B cell (primary cell): ENCODE measurements at regions not wholly inside any gene's neighbourhood (a gene's known extent, or its start where the extent isn't known, plus 50 kb on each side); places are given as distances from the start of the nearest gene placed in this dataset.

Experiments used
- ATAC-seq: fragments of 200-7000 bp; cut with Tn5 transposase; one replicate; pipeline ENCODE4 v1.10.0; 2021; ENCODE audit warnings: low read depth, mild to moderate bottlenecking, moderate number of reproducible peaks, moderate library complexity
- CTCF ChIA-PET: fragments of 350-600 bp; sonication (Branson Sonifier 250); formaldehyde crosslinking; loops from one replicate; lab custom pipeline; 2021; ENCODE audit warnings: antibody characterized with exemption, inconsistent platforms; lab: Charles Lee
- POLR2A ChIA-PET: fragments of 350-600 bp; sonication (Branson Sonifier 250); formaldehyde crosslinking; loops from one replicate; lab custom pipeline; 2021; ENCODE audit warnings: antibody characterized with exemption; lab: Charles Lee
- DNase-seq: peaks from one replicate; pipeline ENCODE4 v3.0.0; 2013
- H2AFZ ChIP-seq: 2 replicates; pipeline ENCODE4 v1.6.1; 2012; ENCODE audit warnings: mild to moderate bottlenecking, low read depth, low read length; ENCODE audit not compliant: insufficient read depth, poor library complexity, severe bottlenecking
- H3K27ac ChIP-seq, 2 donors: 1 replicate in 1 of 2; 2 replicates in 1 of 2; pipeline ENCODE4 v1.5.1; 2012 to 2013; ENCODE audit warnings: low read length in 2 of 2, mild to moderate bottlenecking in 2 of 2, moderate library complexity in 1 of 2
- H3K27me3 ChIP-seq, 4 experiments: fragments of 200-600 bp in 1 of 4; sonication (generic) in 1 of 4; replicated peaks in 1 of 4; 1 replicate in 2 of 4; 2 replicates in 2 of 4; pipeline versions ENCODE4 v1.6.1 to v1.7.0; 2013 to 2016; ENCODE audit warnings: low read length in 3 of 4, mild to moderate bottlenecking in 2 of 4, mixed read lengths in 1 of 4, moderate library complexity in 1 of 4; ENCODE audit not compliant: insufficient read depth in 4 of 4, control insufficient read depth in 3 of 4; ENCODE audit errors: control extremely low read depth in 1 of 4
- H3K36me3 ChIP-seq, 2 experiments: replicated peaks in 1 of 2; 1 replicate in 1 of 2; 2 replicates in 1 of 2; pipeline versions ENCODE4 v1.6.1 to v1.7.1; 2013; ENCODE audit warnings: low read length in 1 of 2; ENCODE audit not compliant: insufficient read depth in 2 of 2, control insufficient read depth in 1 of 2; ENCODE audit errors: control extremely low read depth in 1 of 2, extremely low read depth in 1 of 2
- H3K4me1 ChIP-seq, 2 donors: fragments of 200-600 bp in 1 of 2; sonication (generic) in 1 of 2; 1 replicate in 1 of 2; 2 replicates in 1 of 2; pipeline versions ENCODE4 v1.5.1 to v1.6.1; 2013 to 2017; ENCODE audit warnings: low read length in 2 of 2; ENCODE audit not compliant: control insufficient read depth in 2 of 2, insufficient read depth in 2 of 2
- H3K4me2 ChIP-seq: replicated peaks from 2 replicates; pipeline ENCODE3; 2012; ENCODE audit warnings: mild to moderate bottlenecking, low read depth, low read length; ENCODE audit not compliant: poor library complexity, severe bottlenecking
- H3K4me3 ChIP-seq, 5 experiments: fragments of 200-600 bp in 1 of 5; sonication (generic) in 1 of 5; 1 replicate in 3 of 5; 2 replicates in 2 of 5; pipeline versions ENCODE4 v1.5.1 to v1.7.0; 2011 to 2016; ENCODE audit warnings: low read length in 4 of 5, mild to moderate bottlenecking in 4 of 5, low read depth in 2 of 5, control low read depth in 1 of 5, moderate library complexity in 1 of 5; ENCODE audit not compliant: insufficient read depth in 1 of 5; ENCODE audit errors: control extremely low read depth in 1 of 5, extremely low read depth in 1 of 5
- H3K79me2 ChIP-seq: fragments of 200-600 bp; sonication (generic); one replicate; pipeline ENCODE4 v1.6.0; 2016; ENCODE audit warnings: low read length; ENCODE audit not compliant: control insufficient read depth, insufficient read depth
- H3K9ac ChIP-seq: fragments of 200-600 bp; sonication (generic); 2 replicates; pipeline ENCODE4 v1.6.1; 2017; ENCODE audit warnings: mild to moderate bottlenecking, low read length, moderate library complexity
- H3K9me3 ChIP-seq, 3 donors: one replicate each; pipeline versions ENCODE4 v1.6.1 to v1.7.1; 2013; ENCODE audit warnings: low read length in 2 of 3; ENCODE audit not compliant: control insufficient read depth in 2 of 3, insufficient read depth in 1 of 3; ENCODE audit errors: control extremely low read depth in 1 of 3
- H4K20me1 ChIP-seq: 2 replicates; pipeline ENCODE4 v1.6.0; 2012; ENCODE audit warnings: mild to moderate bottlenecking, low read length; ENCODE audit not compliant: insufficient read depth, control insufficient read depth, poor library complexity, severe bottlenecking
- H3K27ac Mint-ChIP-seq: one replicate; pipeline ENCODE4 v1.8.0; 2021; ENCODE audit warnings: mixed read lengths
- H3K27me3 Mint-ChIP-seq: one replicate; pipeline ENCODE4 v1.8.0; 2021; ENCODE audit warnings: mixed read lengths
- H3K4me1 Mint-ChIP-seq: one replicate; pipeline ENCODE4 v1.8.0; 2021; ENCODE audit warnings: mixed read lengths
- H3K4me3 Mint-ChIP-seq: one replicate; pipeline ENCODE4 v1.8.0; 2021; ENCODE audit warnings: mixed read lengths
- H3K9me3 Mint-ChIP-seq: one replicate; pipeline ENCODE4 v1.8.0; 2022; ENCODE audit warnings: mixed read lengths; ENCODE audit not compliant: insufficient read depth
- CTCF ChIP-seq: fragments of 200-600 bp; IDR thresholded peaks from one replicate; pipeline ENCODE4 v1.8.0; 2022; ENCODE audit warnings: antibody characterized with exemption, mild to moderate bottlenecking
- EZH2 ChIP-seq: IDR thresholded peaks from 2 replicates; pipeline ENCODE4 v1.6.1; 2012; ENCODE audit warnings: borderline replicate concordance, low read depth, mild to moderate bottlenecking, moderate library complexity, low read length; ENCODE audit not compliant: insufficient read depth, poor library complexity, severe bottlenecking
- WGBS: methylation state at CpG from one replicate; pipeline ENCODE4 v1.1.5; 2013; ENCODE audit warnings: missing lambda C conversion rate; ENCODE audit not compliant: insufficient coverage; 5-methylcytosine and 5-hydroxymethylcytosine counted together
- intact Hi-C: fragments of 100-400 bp; cut with micrococcal nuclease; formaldehyde crosslinking; loops from one replicate; pipeline ENCODE4 v1.10.0; 2022

GRCh38 chr14:101248840-101249675 lies 312.2 kb upstream of the DIO3 start:
- Histone ChIP-seq H4K20me1 (no peaks in the 10 kb centered on the region), H3K4me1 (no peaks in the 10 kb centered on the region), H3K79me2 (no peaks in the 10 kb centered on the region), H3K27ac (no peak overlapping the region), H3K9me3 (peaks cover 0 to 40% (median 0%) of the 10 kb centered on the region in 3 donors), H3K9ac (no peak overlapping the region), H3K4me2 (no peak overlapping the region), H2AFZ (no peak overlapping the region), H3K4me3 (no peak overlapping the region), H3K36me3 (no peaks in the 10 kb centered on the region), H3K27me3 (peaks cover 0 to 2% (median 0%) of the 10 kb centered on the region in 4 experiments)
- CTCF ChIA-PET = no interaction called here
- no peaks in the 10 kb centered on the region for H3K9me3 Mint-ChIP-seq
- intact Hi-C loops = no loop called here
- no peak for TF ChIP-seq CTCF
- TF ChIP-seq EZH2 = no peak
- ATAC-seq (no peak), DNase-seq (no peak)
- H3K4me1 Mint-ChIP-seq = no peaks in the 10 kb centered on the region
- WGBS = 86% methylated on average over 16 of the region's 18 CpGs
- POLR2A ChIA-PET = no interaction called here
- H3K27me3 Mint-ChIP-seq = no peaks in the 10 kb centered on the region
- no peak overlapping the region for H3K27ac Mint-ChIP-seq
- H3K4me3 Mint-ChIP-seq = no peak overlapping the region

GRCh38 chr14:101249676-101250036 lies 311.6 kb upstream of the DIO3 start:
- H3K4me1 Mint-ChIP-seq = no peaks in the 10 kb centered on the region
- Histone ChIP-seq H3K9ac (no peak overlapping the region), H3K79me2 (no peaks in the 10 kb centered on the region), H3K27me3 (peaks cover 0 to 2% (median 0%) of the 10 kb centered on the region in 4 experiments), H2AFZ (no peak overlapping the region), H3K27ac (no peak overlapping the region), H4K20me1 (no peaks in the 10 kb centered on the region), H3K4me1 (no peaks in the 10 kb centered on the region), H3K4me2 (no peak overlapping the region), H3K9me3 (peaks cover 0 to 39% (median 0%) of the 10 kb centered on the region in 3 donors), H3K4me3 (no peak overlapping the region), H3K36me3 (no peaks in the 10 kb centered on the region)
- DNase-seq (no peak), ATAC-seq (no peak)
- 93% methylated on average over 6 of the region's 8 CpGs for WGBS
- ChIA-PET CTCF (no interaction called here), POLR2A (no interaction called here)
- no peaks in the 10 kb centered on the region for H3K9me3 Mint-ChIP-seq
- TF ChIP-seq CTCF = no peak
- TF ChIP-seq EZH2 = no peak
- H3K27ac Mint-ChIP-seq = no peak overlapping the region
- no peak overlapping the region for H3K4me3 Mint-ChIP-seq
- intact Hi-C loops = no loop called here
- no peaks in the 10 kb centered on the region for H3K27me3 Mint-ChIP-seq
